Muscle of leg (tissue), 3 donors: ENCODE measurements at regions not wholly inside any gene's neighbourhood (a gene's known extent, or its start where the extent isn't known, plus 50 kb on each side); places are given as distances from the start of the nearest gene placed in this dataset.
"Not testable (repeated sequence)": the region's sequence is repeated elsewhere in the genome, so short reads cannot be mapped to it uniquely, and the experiment has no call there.

ENCODE experiments used
- DNase-seq: peaks from one replicate; pipeline ENCODE4 v3.0.0; 2013
- H3K27ac ChIP-seq: one replicate; pipeline ENCODE4 v1.5.1; 2013; ENCODE audit warnings: mild to moderate bottlenecking, low read length, control low read depth
- H3K27me3 ChIP-seq: one replicate; pipeline ENCODE4 v1.6.1; 2013; ENCODE audit warnings: low read length; ENCODE audit not compliant: control insufficient read depth, insufficient read depth
- H3K36me3 ChIP-seq: one replicate; pipeline ENCODE4 v1.6.1; 2013; ENCODE audit warnings: low read length; ENCODE audit not compliant: control insufficient read depth, insufficient read depth
- H3K4me1 ChIP-seq: one replicate; pipeline ENCODE4 v1.6.1; 2013; ENCODE audit warnings: low read length; ENCODE audit not compliant: control insufficient read depth, insufficient read depth
- H3K4me3 ChIP-seq: one replicate; pipeline ENCODE4 v1.5.1; 2013; ENCODE audit warnings: low read length, control low read depth
- H3K9me3 ChIP-seq: replicated peaks from 2 replicates; pipeline ENCODE4 v1.6.1; 2013; ENCODE audit warnings: low read depth, low read length; ENCODE audit not compliant: control insufficient read depth
- WGBS: methylation state at CpG from one replicate; pipeline ENCODE4 v1.1.5; 2013; ENCODE audit warnings: missing lambda C conversion rate; ENCODE audit not compliant: insufficient coverage; 5-methylcytosine and 5-hydroxymethylcytosine counted together

- no peak for DNase-seq
- H3K27me3 ChIP-seq = peaks cover 2% of the 10 kb centered on the region
- WGBS = 79% methylated on average over 3 of the region's 5 CpGs
- peaks cover 3% of the 10 kb centered on the region for H3K4me1 ChIP-seq
- no peaks in the 10 kb centered on the region for H3K9me3 ChIP-seq
- H3K27ac ChIP-seq = no peak overlapping the region
- H3K36me3 ChIP-seq = no peaks in the 10 kb centered on the region
- no peak overlapping the region for H3K4me3 ChIP-seq
Observed at GRCh38 chr2:238616681-238617080, 190.0 kb downstream of the ASB1 start.

GRCh38 chr2:238618494-238619283 is 192.0 kb downstream of the ASB1 start:
- not testable (repeated sequence) for DNase-seq, H3K4me1 ChIP-seq, H3K4me3 ChIP-seq, H3K36me3 ChIP-seq, H3K27me3 ChIP-seq, H3K9me3 ChIP-seq, H3K27ac ChIP-seq
- WGBS = no CpG with 5 or more reads among the region's 2 CpGs

GRCh38 chr2:238627899-238628298 is 201.2 kb downstream of the ASB1 start:
- H3K9me3 ChIP-seq = peaks cover 4% of the 10 kb centered on the region
- H3K36me3 ChIP-seq = no peaks in the 10 kb centered on the region
- no peak overlapping the region for H3K4me3 ChIP-seq
- no CpG with 5 or more reads among the region's 3 CpGs for WGBS
- DNase-seq = no peak
- H3K27me3 ChIP-seq = no peaks in the 10 kb centered on the region
- no peaks in the 10 kb centered on the region for H3K4me1 ChIP-seq
- H3K27ac ChIP-seq = no peak overlapping the region

GRCh38 chr2:238629064-238629463 is 202.3 kb downstream of the ASB1 start:
- DNase-seq = no peak
- no peaks in the 10 kb centered on the region for H3K4me1 ChIP-seq
- H3K9me3 ChIP-seq = peaks cover 4% of the 10 kb centered on the region
- no peak overlapping the region for H3K27ac ChIP-seq
- no peaks in the 10 kb centered on the region for H3K27me3 ChIP-seq
- WGBS = 74% methylated on average over 7 of the region's 8 CpGs
- H3K4me3 ChIP-seq = no peak overlapping the region
- no peaks in the 10 kb centered on the region for H3K36me3 ChIP-seq

- Histone ChIP-seq H3K27ac (no peak overlapping the region), H3K27me3 (peaks cover 3% of the 10 kb centered on the region), H3K4me1 (peaks cover 12% of the 10 kb centered on the region), H3K4me3 (no peak overlapping the region), H3K9me3 (peaks cover 2% of the 10 kb centered on the region), H3K36me3 (no peaks in the 10 kb centered on the region)
- 86% methylated on average over 13 of the region's 15 CpGs for WGBS
- no peak for DNase-seq
Observed at GRCh38 chr2:238631491-238632180, 204.9 kb downstream of the ASB1 start.

GRCh38 chr2:238632181-238633060 is 205.7 kb downstream of the ASB1 start:
- H3K4me1 ChIP-seq = peaks cover 14% of the 10 kb centered on the region
- 85% methylated on average over 24 of the region's 26 CpGs for WGBS
- H3K9me3 ChIP-seq = no peaks in the 10 kb centered on the region
- DNase-seq = no peak
- H3K27ac ChIP-seq = no peak overlapping the region
- H3K4me3 ChIP-seq = no peak overlapping the region
- H3K36me3 ChIP-seq = no peaks in the 10 kb centered on the region
- peaks cover 3% of the 10 kb centered on the region for H3K27me3 ChIP-seq

- H3K36me3 ChIP-seq = no peaks in the 10 kb centered on the region
- 89% methylated on average over 29 of the region's 41 CpGs for WGBS
- DNase-seq = no peak
- H3K27ac ChIP-seq = no peak overlapping the region
- H3K4me3 ChIP-seq = no peak overlapping the region
- no peaks in the 10 kb centered on the region for H3K9me3 ChIP-seq
- H3K4me1 ChIP-seq = peaks cover 18% of the 10 kb centered on the region
- H3K27me3 ChIP-seq = peaks cover 3% of the 10 kb centered on the region
Observed at GRCh38 chr2:238633426-238634328, 206.9 kb downstream of the ASB1 start.

GRCh38 chr2:238634701-238635357 is 208.1 kb downstream of the ASB1 start:
- Histone ChIP-seq H3K4me1 (peaks cover 21% of the 10 kb centered on the region), H3K36me3 (no peaks in the 10 kb centered on the region), H3K27me3 (peaks cover 6% of the 10 kb centered on the region), H3K4me3 (no peak overlapping the region), H3K27ac (no peak overlapping the region), H3K9me3 (no peaks in the 10 kb centered on the region)
- WGBS = 81% methylated on average over 8 of the region's 12 CpGs
- no peak for DNase-seq

GRCh38 chr2:238635647-238636051 is 208.9 kb downstream of the ASB1 start:
- Histone ChIP-seq H3K4me3 (no peak overlapping the region), H3K27ac (no peak overlapping the region), H3K27me3 (peaks cover 8% of the 10 kb centered on the region), H3K36me3 (no peaks in the 10 kb centered on the region), H3K9me3 (no peaks in the 10 kb centered on the region), H3K4me1 (peaks cover 21% of the 10 kb centered on the region)
- peak; percentile 68 for DNase-seq
- WGBS = 86% methylated on average over 1 of the region's 8 CpGs
